H9 (cell line): ENCODE measurements at regions not wholly inside any gene's neighbourhood (a gene's known extent, or its start where the extent isn't known, plus 50 kb on each side); places are given as distances from the start of the nearest gene placed in this dataset.

ENCODE experiments used
- DNase-seq: peaks from one replicate; pipeline ENCODE4 v3.0.0-alpha.2; 2017
- H2AFZ ChIP-seq: one replicate; pipeline ENCODE4 v1.6.1; 2013; ENCODE audit warnings: mild to moderate bottlenecking, low read length, control low read depth, moderate library complexity
- H2AK5ac ChIP-seq: 2 replicates; pipeline ENCODE4 v1.6.1; 2013; ENCODE audit warnings: low read length, control low read depth, mixed read lengths; ENCODE audit not compliant: insufficient read length
- H2BK120ac ChIP-seq: one replicate; pipeline ENCODE4 v1.6.1; 2013; ENCODE audit warnings: low read depth, mild to moderate bottlenecking, low read length, control low read depth, inconsistent platforms; ENCODE audit not compliant: poor library complexity, severe bottlenecking
- H2BK12ac ChIP-seq: 2 replicates; pipeline ENCODE4 v1.6.1; 2013; ENCODE audit warnings: low read length, control low read depth, mixed read lengths, low read depth; ENCODE audit not compliant: insufficient read length
- H2BK15ac ChIP-seq: 2 replicates; pipeline ENCODE4 v1.6.1; 2013; ENCODE audit warnings: low read depth, low read length, control low read depth
- H2BK20ac ChIP-seq: one replicate; pipeline ENCODE4 v1.6.1; 2013; ENCODE audit warnings: low read depth, mild to moderate bottlenecking, low read length, control low read depth, inconsistent platforms; ENCODE audit not compliant: poor library complexity, severe bottlenecking
- H2BK5ac ChIP-seq: 2 replicates; pipeline ENCODE4 v1.6.1; 2013; ENCODE audit warnings: low read length, control low read depth, mixed read lengths; ENCODE audit not compliant: insufficient read length
- H3K14ac ChIP-seq: 2 replicates; pipeline ENCODE4 v1.6.1; 2013; ENCODE audit warnings: low read length, control low read depth; ENCODE audit not compliant: insufficient read depth
- H3K18ac ChIP-seq: 2 replicates; pipeline ENCODE4 v1.6.1; 2013; ENCODE audit warnings: low read depth, mild to moderate bottlenecking, mixed read lengths, low read length, control low read depth; ENCODE audit not compliant: insufficient read length
- H3K23ac ChIP-seq: 2 replicates; pipeline ENCODE4 v1.6.1; 2013; ENCODE audit warnings: low read length, control low read depth, mixed read lengths, low read depth; ENCODE audit not compliant: insufficient read length
- H3K23me2 ChIP-seq: 2 replicates; pipeline ENCODE4 v1.6.1; 2013; ENCODE audit warnings: low read depth, mild to moderate bottlenecking, mixed read lengths, low read length, control low read depth; ENCODE audit not compliant: insufficient read length, poor library complexity, severe bottlenecking
- H3K27ac ChIP-seq: 2 replicates; pipeline ENCODE4 v1.5.1; 2013; ENCODE audit warnings: low read length, control low read depth, mixed read lengths, low read depth; ENCODE audit not compliant: insufficient read length
- H3K27me3 ChIP-seq: 2 replicates; pipeline ENCODE4 v1.6.1; 2013; ENCODE audit warnings: low read length, control low read depth, inconsistent platforms; ENCODE audit not compliant: insufficient read depth
- H3K4ac ChIP-seq: 2 replicates; pipeline ENCODE4 v1.6.1; 2013; ENCODE audit warnings: low read depth, mild to moderate bottlenecking, control low read depth, inconsistent platforms, low read length, moderate library complexity
- H3K4me1 ChIP-seq: 2 replicates; pipeline ENCODE4 v1.6.1; 2013; ENCODE audit warnings: low read length, control low read depth, inconsistent platforms; ENCODE audit not compliant: insufficient read depth
- H3K4me2 ChIP-seq: 2 replicates; pipeline ENCODE4 v1.6.1; 2013; ENCODE audit warnings: low read length, control low read depth, mixed read lengths; ENCODE audit not compliant: insufficient read length, insufficient read depth
- H3K56ac ChIP-seq: 2 replicates; pipeline ENCODE4 v1.6.1; 2013; ENCODE audit warnings: low read depth, mild to moderate bottlenecking, mixed read lengths, low read length, control low read depth; ENCODE audit not compliant: insufficient read length
- H3K79me1 ChIP-seq: 2 replicates; pipeline ENCODE4 v1.6.1; 2013; ENCODE audit warnings: low read depth, mild to moderate bottlenecking, moderate library complexity, low read length, control low read depth, inconsistent platforms; ENCODE audit not compliant: insufficient read depth, poor library complexity, severe bottlenecking
- H3K79me2 ChIP-seq: 2 replicates; pipeline ENCODE4 v1.6.1; 2013; ENCODE audit warnings: low read length, control low read depth, inconsistent platforms; ENCODE audit not compliant: insufficient read depth
- H3K9ac ChIP-seq: 2 replicates; pipeline ENCODE4 v1.6.1; 2013; ENCODE audit warnings: low read length, control low read depth, mixed read lengths; ENCODE audit not compliant: insufficient read length; ENCODE audit errors: extremely low read depth
- H3K9me3 ChIP-seq: one replicate; pipeline ENCODE4 v1.6.1; 2013; ENCODE audit warnings: low read depth, low read length, inconsistent platforms; ENCODE audit not compliant: control insufficient read depth
- H3T11ph ChIP-seq: one replicate; pipeline ENCODE4 v1.6.1; 2013; ENCODE audit warnings: mild to moderate bottlenecking, low read length, control low read depth, inconsistent platforms
- H4K20me1 ChIP-seq: one replicate; pipeline ENCODE4 v1.6.1; 2013; ENCODE audit not compliant: control insufficient read depth, insufficient read length, insufficient read depth
- H4K5ac ChIP-seq: 2 replicates; pipeline ENCODE4 v1.6.1; 2013; ENCODE audit warnings: low read depth, mild to moderate bottlenecking, mixed read lengths, low read length, control low read depth; ENCODE audit not compliant: insufficient read length
- H4K8ac ChIP-seq: replicated peaks from 2 replicates; pipeline ENCODE4 v1.6.1; 2013; ENCODE audit warnings: low read length, control low read depth, mixed read lengths, low read depth; ENCODE audit not compliant: insufficient read length
- H4K91ac ChIP-seq: 2 replicates; pipeline ENCODE4 v1.6.1; 2013; ENCODE audit warnings: low read depth, mild to moderate bottlenecking, moderate library complexity, mixed read lengths, low read length, control low read depth; ENCODE audit not compliant: insufficient read length
- H3K27ac Mint-ChIP-seq, 3 experiments: 2 replicates in 2 of 3; 3 replicates in 1 of 3; pipeline ENCODE4 v1.8.0; 2020 to 2021; ENCODE audit warnings: mixed read lengths in 3 of 3, mild to moderate bottlenecking in 1 of 3, moderate library complexity in 1 of 3
- H3K27me3 Mint-ChIP-seq: 2 replicates; pipeline ENCODE4 v1.8.0; 2021; ENCODE audit warnings: low read depth, mild to moderate bottlenecking, moderate library complexity, mixed read lengths
- H3K36me3 Mint-ChIP-seq, 3 experiments: 2 replicates in 2 of 3; 3 replicates in 1 of 3; pipeline ENCODE4 v1.8.0; 2020 to 2021; ENCODE audit warnings: low read depth in 3 of 3, mixed read lengths in 3 of 3; ENCODE audit not compliant: insufficient read depth in 1 of 3
- H3K4me1 Mint-ChIP-seq, 2 experiments: 2 replicates each; pipeline ENCODE4 v1.8.0; 2020; ENCODE audit warnings: mixed read lengths in 2 of 2
- H3K4me3 Mint-ChIP-seq, 2 experiments: 2 replicates in 1 of 2; 3 replicates in 1 of 2; pipeline ENCODE4 v1.8.0; 2020 to 2021; ENCODE audit warnings: mild to moderate bottlenecking in 2 of 2, mixed read lengths in 2 of 2, moderate library complexity in 1 of 2
- H3K9me3 Mint-ChIP-seq, 2 experiments: 2 replicates in 1 of 2; 3 replicates in 1 of 2; pipeline ENCODE4 v1.8.0; 2020; ENCODE audit warnings: mild to moderate bottlenecking in 2 of 2, mixed read lengths in 2 of 2, moderate library complexity in 1 of 2
- WGBS: extraction: QIAGEN DNeasy Blood & Tissue Kit; methylation state at CpG from one replicate; pipeline ENCODE4 v1.1.7; 2013; ENCODE audit warnings: missing lambda C conversion rate, low lambda C conversion rate, mixed read lengths; ENCODE audit not compliant: insufficient read length; ENCODE audit errors: extremely low coverage; 5-methylcytosine and 5-hydroxymethylcytosine counted together
- TF ChIP-seq, protein P1 (sequence below): fragments of 200-600 bp; sonication (generic); conservative IDR thresholded peaks from 3 replicates; pipeline ENCODE4 v1.8.0; 2021; ENCODE audit warnings: antibody characterized with exemption, mild to moderate bottlenecking

DNA sequence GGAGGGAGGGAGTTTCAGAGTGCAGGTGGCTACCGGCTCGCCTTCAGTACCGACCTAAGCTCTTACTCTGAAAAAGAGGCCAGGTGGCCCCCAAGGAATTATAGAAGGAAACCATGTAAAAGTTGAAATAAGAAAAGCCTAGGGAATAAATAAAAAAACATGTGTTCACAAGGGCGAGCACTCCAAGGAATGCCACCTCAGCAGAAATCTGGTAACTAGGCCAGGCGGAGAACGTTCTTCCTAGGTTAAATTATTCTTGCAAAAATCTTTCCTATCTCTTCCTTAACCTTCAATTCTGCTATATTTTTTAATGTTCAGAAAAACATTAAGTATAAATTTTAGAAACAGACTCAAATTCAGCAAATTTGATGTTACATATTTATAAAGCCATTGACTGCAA lies 1260.3 kb upstream of the SLC10A2 start:
- Histone ChIP-seq H3K79me1 (no peaks in the 10 kb centered on the region), H2AK5ac (no peak overlapping the region), H3K4me1 (no peaks in the 10 kb centered on the region), H3K79me2 (no peaks in the 10 kb centered on the region), H4K8ac (no peak overlapping the region), H3K56ac (no peak overlapping the region), H3K18ac (no peak overlapping the region), H2BK5ac (no peak overlapping the region), H3K4me2 (no peak overlapping the region), H2BK20ac (no peak overlapping the region), H3K23me2 (no peaks in the 10 kb centered on the region), H3K27ac (no peak overlapping the region), H2BK15ac (no peak overlapping the region), H3T11ph (no peak overlapping the region), H3K27me3 (no peaks in the 10 kb centered on the region), H2BK120ac (no peak overlapping the region), H3K23ac (no peak overlapping the region), H4K20me1 (no peaks in the 10 kb centered on the region), H3K9ac (no peak overlapping the region), H4K5ac (no peak overlapping the region), H2BK12ac (no peak overlapping the region), H2AFZ (no peak overlapping the region), H3K14ac (no peak overlapping the region), H3K9me3 (no peaks in the 10 kb centered on the region), H3K4ac (no peak overlapping the region), H4K91ac (no peak overlapping the region)
- TF ChIP-seq, protein P1, sequence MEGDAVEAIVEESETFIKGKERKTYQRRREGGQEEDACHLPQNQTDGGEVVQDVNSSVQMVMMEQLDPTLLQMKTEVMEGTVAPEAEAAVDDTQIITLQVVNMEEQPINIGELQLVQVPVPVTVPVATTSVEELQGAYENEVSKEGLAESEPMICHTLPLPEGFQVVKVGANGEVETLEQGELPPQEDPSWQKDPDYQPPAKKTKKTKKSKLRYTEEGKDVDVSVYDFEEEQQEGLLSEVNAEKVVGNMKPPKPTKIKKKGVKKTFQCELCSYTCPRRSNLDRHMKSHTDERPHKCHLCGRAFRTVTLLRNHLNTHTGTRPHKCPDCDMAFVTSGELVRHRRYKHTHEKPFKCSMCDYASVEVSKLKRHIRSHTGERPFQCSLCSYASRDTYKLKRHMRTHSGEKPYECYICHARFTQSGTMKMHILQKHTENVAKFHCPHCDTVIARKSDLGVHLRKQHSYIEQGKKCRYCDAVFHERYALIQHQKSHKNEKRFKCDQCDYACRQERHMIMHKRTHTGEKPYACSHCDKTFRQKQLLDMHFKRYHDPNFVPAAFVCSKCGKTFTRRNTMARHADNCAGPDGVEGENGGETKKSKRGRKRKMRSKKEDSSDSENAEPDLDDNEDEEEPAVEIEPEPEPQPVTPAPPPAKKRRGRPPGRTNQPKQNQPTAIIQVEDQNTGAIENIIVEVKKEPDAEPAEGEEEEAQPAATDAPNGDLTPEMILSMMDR: no peak
- H3K4me1 Mint-ChIP-seq: no peaks in the 10 kb centered on the region
- H3K27me3 Mint-ChIP-seq: no peaks in the 10 kb centered on the region
- H3K4me3 Mint-ChIP-seq: no peak overlapping the region
- no CpG with 5 or more reads among the region's 6 CpGs for WGBS
- no peak overlapping the region for H3K27ac Mint-ChIP-seq
- DNase-seq: no peak
- H3K36me3 Mint-ChIP-seq: peaks cover 2 to 9% (median 6%) of the 10 kb centered on the region in 3 experiments; a peak in 6 of 7 replicates
- peaks cover 8 to 12% of the 10 kb centered on the region in 2 experiments for H3K9me3 Mint-ChIP-seq
